GM06990 (cell line): ENCODE measurements at regions not wholly inside any gene's neighbourhood (a gene's known extent, or its start where the extent isn't known, plus 50 kb on each side); places are given as distances from the start of the nearest gene placed in this dataset.
"Not testable (repeated sequence)": the region's sequence is repeated elsewhere in the genome, so short reads cannot be mapped to it uniquely, and the experiment has no call there.

Source experiments
- DNase-seq: peaks from one replicate; pipeline ENCODE4 v3.0.0-alpha.2; 2011; ENCODE audit not compliant: insufficient read length; ENCODE audit errors: extremely low read depth
- H3K27me3 ChIP-seq: replicated peaks from 2 replicates; pipeline ENCODE4 v1.6.0; 2011; ENCODE audit warnings: low read length; ENCODE audit not compliant: control insufficient read depth, insufficient read depth
- H3K36me3 ChIP-seq: 2 replicates; pipeline ENCODE4 v1.5.1; 2011; ENCODE audit warnings: low read length; ENCODE audit not compliant: control insufficient read depth, insufficient read depth
- H3K4me3 ChIP-seq: replicated peaks from 2 replicates; pipeline ENCODE4 v1.5.1; 2011; ENCODE audit warnings: low read depth, mild to moderate bottlenecking, control low read depth, low read length
- TF ChIP-seq, protein P1 (sequence below): IDR thresholded peaks from 2 replicates; pipeline ENCODE4 v1.5.1; 2011; ENCODE audit warnings: low read length, control low read depth, mild to moderate bottlenecking, inconsistent platforms; ENCODE audit not compliant: insufficient read depth, poor library complexity, severe bottlenecking

DNA sequence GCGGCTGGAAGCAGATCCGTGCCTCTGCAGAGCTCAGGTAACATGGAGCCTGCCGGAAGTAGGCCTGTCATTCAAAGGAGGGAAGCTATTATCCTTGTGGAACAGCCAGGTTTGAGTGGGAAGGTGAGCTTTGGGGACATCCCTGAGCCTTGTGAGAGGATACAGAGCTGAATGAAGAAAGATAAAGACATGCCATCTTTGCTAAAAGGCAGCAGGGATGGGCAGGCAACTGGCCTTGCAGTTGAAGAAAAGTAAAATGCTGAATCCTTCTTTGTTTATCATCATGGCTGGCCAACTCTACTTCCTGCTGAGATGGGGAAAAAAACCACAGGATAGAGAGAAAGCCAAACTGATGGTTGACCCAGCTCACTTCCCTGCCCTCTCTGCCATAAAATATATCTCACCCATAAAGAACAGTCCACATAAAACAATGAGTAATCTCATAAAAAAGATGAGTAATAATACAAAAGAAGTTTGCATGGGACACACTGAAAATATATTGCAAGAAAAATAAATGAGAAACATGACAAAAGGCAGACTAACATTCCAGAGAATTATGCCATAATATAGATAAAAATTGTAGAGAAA is 226.3 kb downstream of the DLEU7 start:
- no peak for DNase-seq
- H3K27me3 ChIP-seq = no peaks in the 10 kb centered on the region; the same call in 1 of the 2 replicates
- no peak overlapping the region for H3K4me3 ChIP-seq
- TF ChIP-seq, protein P1, sequence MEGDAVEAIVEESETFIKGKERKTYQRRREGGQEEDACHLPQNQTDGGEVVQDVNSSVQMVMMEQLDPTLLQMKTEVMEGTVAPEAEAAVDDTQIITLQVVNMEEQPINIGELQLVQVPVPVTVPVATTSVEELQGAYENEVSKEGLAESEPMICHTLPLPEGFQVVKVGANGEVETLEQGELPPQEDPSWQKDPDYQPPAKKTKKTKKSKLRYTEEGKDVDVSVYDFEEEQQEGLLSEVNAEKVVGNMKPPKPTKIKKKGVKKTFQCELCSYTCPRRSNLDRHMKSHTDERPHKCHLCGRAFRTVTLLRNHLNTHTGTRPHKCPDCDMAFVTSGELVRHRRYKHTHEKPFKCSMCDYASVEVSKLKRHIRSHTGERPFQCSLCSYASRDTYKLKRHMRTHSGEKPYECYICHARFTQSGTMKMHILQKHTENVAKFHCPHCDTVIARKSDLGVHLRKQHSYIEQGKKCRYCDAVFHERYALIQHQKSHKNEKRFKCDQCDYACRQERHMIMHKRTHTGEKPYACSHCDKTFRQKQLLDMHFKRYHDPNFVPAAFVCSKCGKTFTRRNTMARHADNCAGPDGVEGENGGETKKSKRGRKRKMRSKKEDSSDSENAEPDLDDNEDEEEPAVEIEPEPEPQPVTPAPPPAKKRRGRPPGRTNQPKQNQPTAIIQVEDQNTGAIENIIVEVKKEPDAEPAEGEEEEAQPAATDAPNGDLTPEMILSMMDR = no peak
- H3K36me3 ChIP-seq = no peaks in the 10 kb centered on the region

DNA sequence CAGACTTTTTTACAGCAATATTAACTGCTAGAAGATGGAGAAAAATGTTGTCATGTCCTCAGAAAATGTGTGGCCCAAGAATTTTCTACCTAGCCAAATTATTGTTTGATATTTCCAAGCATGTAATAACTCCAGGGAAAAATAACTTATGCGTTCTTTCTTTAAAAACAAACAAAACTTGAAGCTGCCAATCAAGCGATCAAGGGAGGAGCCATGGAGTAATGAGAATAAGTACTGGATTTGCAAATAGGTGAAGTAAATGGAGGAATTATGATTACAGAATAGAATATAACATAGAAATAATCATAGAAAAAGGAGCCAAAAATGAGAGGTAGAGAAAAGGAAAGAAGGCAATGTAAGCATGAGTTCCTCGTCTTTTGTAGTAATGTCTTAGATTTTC is 225.3 kb downstream of the DLEU7 start:
- no peak for DNase-seq
- TF ChIP-seq, protein P1 = no peak
- Histone ChIP-seq H3K27me3 (no peaks in the 10 kb centered on the region; the same call in 1 of the 2 replicates), H3K36me3 (no peaks in the 10 kb centered on the region), H3K4me3 (no peak overlapping the region)

GRCh38 chr13:50626101-50626547 is 217.4 kb downstream of the DLEU7 start:
- no peak for DNase-seq
- TF ChIP-seq, protein P1 = no peak
- Histone ChIP-seq H3K27me3 (no peaks in the 10 kb centered on the region), H3K36me3 (no peaks in the 10 kb centered on the region), H3K4me3 (no peak overlapping the region)

DNA sequence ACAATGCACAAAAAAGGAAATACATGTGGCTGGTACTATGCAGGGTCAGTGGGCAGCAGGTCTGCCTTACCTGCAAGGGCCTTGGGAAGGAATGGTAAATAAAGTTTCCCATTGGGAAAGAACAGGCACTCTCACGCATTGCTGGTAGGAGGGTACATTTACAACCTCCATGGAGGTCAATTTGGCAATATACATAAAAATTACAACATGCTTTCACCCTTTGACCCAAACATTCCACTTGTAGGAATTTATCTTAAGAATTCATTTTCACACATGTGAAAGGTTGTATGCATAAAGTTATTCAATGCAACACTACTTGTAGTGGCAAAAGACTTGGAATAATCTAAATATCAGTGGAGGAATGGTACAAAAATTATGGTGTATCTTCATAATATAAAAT is 216.4 kb downstream of the DLEU7 start:
- H3K27me3 ChIP-seq = no peaks in the 10 kb centered on the region
- no peak overlapping the region for H3K4me3 ChIP-seq
- H3K36me3 ChIP-seq = no peaks in the 10 kb centered on the region
- no peak for DNase-seq
- TF ChIP-seq, protein P1 = no peak

- not testable (repeated sequence) for H3K36me3 ChIP-seq, H3K4me3 ChIP-seq, DNase-seq, H3K27me3 ChIP-seq
These were observed 215.0 kb downstream of the DLEU7 start for GRCh38 chr13:50628512-50628911.

DNA sequence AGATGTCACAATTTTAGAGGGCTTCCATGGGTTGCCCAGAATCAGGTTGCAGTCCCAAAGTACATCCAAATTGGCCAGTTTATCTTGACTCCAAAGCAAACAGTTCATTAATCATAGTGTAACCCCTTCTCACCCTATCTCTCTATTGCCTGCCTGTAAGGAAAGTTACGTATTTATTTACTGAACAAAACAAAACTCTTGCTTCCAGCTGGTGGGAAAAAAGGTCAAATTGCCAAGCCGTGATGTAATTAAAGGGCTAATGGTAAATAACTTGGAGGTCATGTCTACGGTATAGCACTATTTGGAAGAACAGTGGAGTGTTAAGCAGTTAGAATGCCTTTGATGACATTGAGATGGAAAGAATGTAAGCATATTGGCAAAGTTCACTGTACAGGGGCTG is 214.0 kb downstream of the DLEU7 start:
- Histone ChIP-seq H3K36me3 (no peaks in the 10 kb centered on the region), H3K4me3 (no peak overlapping the region), H3K27me3 (no peaks in the 10 kb centered on the region)
- no peak for DNase-seq
- TF ChIP-seq, protein P1 = no peak
